DMS79 (cell line): ENCODE measurements at regions not wholly inside any gene's neighbourhood (a gene's known extent, or its start where the extent isn't known, plus 50 kb on each side); places are given as distances from the start of the nearest gene placed in this dataset.

ENCODE experiments used
- DNase-seq: peaks from one replicate; lab custom pipeline; 2025; lab: John Stamatoyannopoulos, UW

- DNase-seq: no peak
Measured at GRCh38 chr5:167642181-167642580, 649.3 kb upstream of the WWC1 start.

- no peak for DNase-seq
Measured at GRCh38 chr5:167642779-167643517, 648.5 kb upstream of the WWC1 start.

GRCh38 chr5:167643631-167644280, 647.7 kb upstream of the WWC1 start:
- no peak for DNase-seq

- DNase-seq: no peak
Measured at GRCh38 chr5:167644619-167645018, 646.8 kb upstream of the WWC1 start.

- DNase-seq: no peak
Measured at GRCh38 chr5:167649471-167649870, 642.0 kb upstream of the WWC1 start.

- no peak for DNase-seq
Measured at GRCh38 chr5:167652690-167653089, 638.8 kb upstream of the WWC1 start.

GRCh38 chr5:167653645-167654106, 637.8 kb upstream of the WWC1 start:
- DNase-seq: no peak

GRCh38 chr5:167657016-167657415, 634.4 kb upstream of the WWC1 start:
- DNase-seq: no peak

- no peak for DNase-seq
Measured at GRCh38 chr5:167658889-167659288, 632.6 kb upstream of the WWC1 start.

- no peak for DNase-seq
Measured at GRCh38 chr5:167661605-167662004, 629.8 kb upstream of the WWC1 start.

GRCh38 chr5:167664222-167664804, 627.1 kb upstream of the WWC1 start:
- no peak for DNase-seq

- DNase-seq: no peak
Measured at GRCh38 chr5:167665841-167666375, 625.5 kb upstream of the WWC1 start.

- DNase-seq: no peak
Measured at GRCh38 chr5:167671176-167671575, 620.3 kb upstream of the WWC1 start.

GRCh38 chr5:167673942-167674341, 617.5 kb upstream of the WWC1 start:
- DNase-seq: no peak

GRCh38 chr5:167678481-167678880, 613.0 kb upstream of the WWC1 start:
- no peak for DNase-seq

- no peak for DNase-seq
Measured at GRCh38 chr5:167684251-167684650, 607.2 kb upstream of the WWC1 start.

- DNase-seq: no peak
Measured at GRCh38 chr5:167688341-167689130, 602.9 kb upstream of the WWC1 start.

GRCh38 chr5:167694325-167695147, 596.9 kb upstream of the WWC1 start:
- no peak for DNase-seq

- no peak for DNase-seq
Measured at GRCh38 chr5:167696558-167697314, 594.7 kb upstream of the WWC1 start.

GRCh38 chr5:167699432-167699831, 592.0 kb upstream of the WWC1 start:
- DNase-seq: no peak

- no peak for DNase-seq
Measured at GRCh38 chr5:167701051-167701450, 590.4 kb upstream of the WWC1 start.
